ENCODE measurements at regions not wholly inside any gene's neighbourhood (a gene's known extent, or its start where the extent isn't known, plus 50 kb on each side); places are given as distances from the start of the nearest gene placed in this dataset.

DNA sequence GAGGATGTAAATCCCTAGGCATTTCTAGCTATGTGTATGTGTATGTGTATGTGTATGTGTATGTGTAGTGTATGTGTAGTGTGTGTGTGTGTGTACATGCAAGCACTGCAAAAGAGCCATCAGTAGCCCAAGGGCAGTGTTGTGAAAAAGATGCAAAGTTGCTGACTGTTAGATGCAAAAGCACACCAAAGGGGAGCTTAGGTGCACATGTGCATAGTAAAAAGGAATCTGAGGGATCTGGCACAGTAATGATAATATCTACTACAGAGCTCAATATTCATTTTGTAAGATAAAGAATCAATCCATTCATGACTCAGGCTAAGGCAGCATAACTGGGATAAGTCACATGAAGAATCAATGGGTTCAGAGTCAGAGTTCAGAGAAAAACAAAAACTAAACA is 80.2 kb downstream of the TMEM47 start:
- no peak overlapping the region for H3K4me2 ChIP-seq (ENCODE audit: low read depth, low read length, poor library complexity, severe bottlenecking)

DNA sequence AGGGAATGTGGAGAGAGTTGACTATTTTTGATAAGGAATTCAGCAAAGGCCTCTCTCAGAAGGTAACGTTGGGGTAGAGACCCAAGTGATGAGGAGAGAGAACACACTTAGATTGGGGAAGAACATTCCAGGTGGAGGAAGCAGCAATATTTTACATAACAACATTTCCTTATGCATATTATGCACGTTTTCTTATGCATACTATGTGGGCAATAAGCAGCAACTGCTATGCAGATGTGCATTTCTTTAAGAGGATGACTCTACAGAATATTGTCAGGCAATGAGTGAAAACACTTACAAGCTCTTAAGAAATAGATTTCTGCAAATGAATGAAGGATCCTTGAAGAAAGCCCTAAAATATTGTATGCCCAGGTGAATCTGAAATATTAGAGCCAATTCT is 91.1 kb downstream of the TMEM47 start:
- H3K4me2 ChIP-seq (ENCODE audit: low read depth, low read length, poor library complexity, severe bottlenecking), result no peak overlapping the region
- TF ChIP-seq, protein P1, sequence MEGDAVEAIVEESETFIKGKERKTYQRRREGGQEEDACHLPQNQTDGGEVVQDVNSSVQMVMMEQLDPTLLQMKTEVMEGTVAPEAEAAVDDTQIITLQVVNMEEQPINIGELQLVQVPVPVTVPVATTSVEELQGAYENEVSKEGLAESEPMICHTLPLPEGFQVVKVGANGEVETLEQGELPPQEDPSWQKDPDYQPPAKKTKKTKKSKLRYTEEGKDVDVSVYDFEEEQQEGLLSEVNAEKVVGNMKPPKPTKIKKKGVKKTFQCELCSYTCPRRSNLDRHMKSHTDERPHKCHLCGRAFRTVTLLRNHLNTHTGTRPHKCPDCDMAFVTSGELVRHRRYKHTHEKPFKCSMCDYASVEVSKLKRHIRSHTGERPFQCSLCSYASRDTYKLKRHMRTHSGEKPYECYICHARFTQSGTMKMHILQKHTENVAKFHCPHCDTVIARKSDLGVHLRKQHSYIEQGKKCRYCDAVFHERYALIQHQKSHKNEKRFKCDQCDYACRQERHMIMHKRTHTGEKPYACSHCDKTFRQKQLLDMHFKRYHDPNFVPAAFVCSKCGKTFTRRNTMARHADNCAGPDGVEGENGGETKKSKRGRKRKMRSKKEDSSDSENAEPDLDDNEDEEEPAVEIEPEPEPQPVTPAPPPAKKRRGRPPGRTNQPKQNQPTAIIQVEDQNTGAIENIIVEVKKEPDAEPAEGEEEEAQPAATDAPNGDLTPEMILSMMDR (conservative IDR thresholded peaks at IDR 0.05; ENCODE audit: low read length), result no peak
- no peak for TF ChIP-seq EZH2phosphoT487 (IDR thresholded peaks at IDR 0.05; ENCODE audit: borderline replicate concordance)

More for the DNA sequence above, 80.2 kb downstream of the TMEM47 start:
- Histone ChIP-seq H3K4me1 (ENCODE audit: insufficient read depth, low read length, poor library complexity, severe bottlenecking) (no peaks in the 10 kb centered on the region), H3F3A (ENCODE audit: low read depth) (no peaks in the 10 kb centered on the region), H4K20me1 (ENCODE audit: insufficient read depth, low read length, poor library complexity, severe bottlenecking) (no peaks in the 10 kb centered on the region), H3K4me3 (ENCODE audit: low read length, poor library complexity, severe bottlenecking) (no peak overlapping the region), H3K79me2 (ENCODE audit: insufficient read depth, low read length) (no peaks in the 10 kb centered on the region), H3K9ac (ENCODE audit: low read depth, low read length, poor library complexity, severe bottlenecking) (no peak overlapping the region), H2AFZ (ENCODE audit: low read length) (no peak overlapping the region), H3K27me3 (ENCODE audit: insufficient read depth, low read length, poor library complexity, severe bottlenecking) (no peaks in the 10 kb centered on the region), H3K9me2 (replicated peaks; ENCODE audit: low read depth, low read length) (no peaks in the 10 kb centered on the region), H3K9me3 (ENCODE audit: insufficient read depth, low read depth, low read length) (no peaks in the 10 kb centered on the region), H3K36me3 (ENCODE audit: insufficient read depth, low read length) (no peaks in the 10 kb centered on the region)
- no peak for TF ChIP-seq EZH2phosphoT487 (IDR thresholded peaks at IDR 0.05; ENCODE audit: borderline replicate concordance)
- TF ChIP-seq, protein P1 (conservative IDR thresholded peaks at IDR 0.05; ENCODE audit: low read length), result no peak

DNA sequence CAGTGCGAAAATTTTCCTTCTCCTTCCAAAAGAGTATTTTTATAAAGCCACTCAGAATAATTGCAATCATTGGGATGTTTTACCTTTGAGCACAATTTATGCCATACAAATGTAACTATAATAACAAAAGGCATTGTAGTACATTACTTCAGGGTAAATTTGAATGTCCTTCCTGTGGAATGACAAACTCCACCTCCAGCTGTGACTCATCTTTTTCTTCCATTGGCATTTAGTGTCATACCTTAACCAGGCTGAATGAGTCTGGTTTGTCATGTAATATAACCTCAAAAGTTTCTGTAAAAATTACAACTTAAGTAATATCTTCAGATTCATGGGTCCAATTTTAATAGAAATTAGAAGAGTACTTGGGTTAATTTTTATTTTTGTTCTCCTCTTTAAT is 93.3 kb downstream of the TMEM47 start:
- no peaks in the 10 kb centered on the region for H4K20me1 ChIP-seq (ENCODE audit: insufficient read depth, low read length, poor library complexity, severe bottlenecking)

More for the DNA sequence above, 91.1 kb downstream of the TMEM47 start:
- Histone ChIP-seq H3K79me2 (ENCODE audit: insufficient read depth, low read length) (no peaks in the 10 kb centered on the region), H3K4me3 (ENCODE audit: low read length, poor library complexity, severe bottlenecking) (no peak overlapping the region), H4K20me1 (ENCODE audit: insufficient read depth, low read length, poor library complexity, severe bottlenecking) (no peaks in the 10 kb centered on the region), H3K27me3 (ENCODE audit: insufficient read depth, low read length, poor library complexity, severe bottlenecking) (no peaks in the 10 kb centered on the region), H3K9ac (ENCODE audit: low read depth, low read length, poor library complexity, severe bottlenecking) (no peak overlapping the region), H3K9me3 (ENCODE audit: insufficient read depth, low read depth, low read length) (no peaks in the 10 kb centered on the region), H3K4me1 (ENCODE audit: insufficient read depth, low read length, poor library complexity, severe bottlenecking) (no peaks in the 10 kb centered on the region), H2AFZ (ENCODE audit: low read length) (no peak overlapping the region), H3K9me2 (replicated peaks; ENCODE audit: low read depth, low read length) (no peaks in the 10 kb centered on the region), H3K36me3 (ENCODE audit: insufficient read depth, low read length) (no peaks in the 10 kb centered on the region), H3F3A (ENCODE audit: low read depth) (no peaks in the 10 kb centered on the region)

More for the DNA sequence above, 93.3 kb downstream of the TMEM47 start:
- no peak overlapping the region for H3K4me3 ChIP-seq (ENCODE audit: low read length, poor library complexity, severe bottlenecking)
- no peaks in the 10 kb centered on the region for H3K27me3 ChIP-seq (ENCODE audit: insufficient read depth, low read length, poor library complexity, severe bottlenecking)
- H3K4me1 ChIP-seq (ENCODE audit: insufficient read depth, low read length, poor library complexity, severe bottlenecking), result no peaks in the 10 kb centered on the region
- H3K9me2 ChIP-seq (replicated peaks; ENCODE audit: low read depth, low read length), result no peaks in the 10 kb centered on the region
- no peak overlapping the region for H3K9ac ChIP-seq (ENCODE audit: low read depth, low read length, poor library complexity, severe bottlenecking)
- no peaks in the 10 kb centered on the region for H3K79me2 ChIP-seq (ENCODE audit: insufficient read depth, low read length)
- no peak overlapping the region for H3K4me2 ChIP-seq (ENCODE audit: low read depth, low read length, poor library complexity, severe bottlenecking)
- H3K9me3 ChIP-seq (ENCODE audit: insufficient read depth, low read depth, low read length), result no peaks in the 10 kb centered on the region
- H2AFZ ChIP-seq (ENCODE audit: low read length), result no peak overlapping the region
- no peaks in the 10 kb centered on the region for H3K36me3 ChIP-seq (ENCODE audit: insufficient read depth, low read length)
- H3F3A ChIP-seq (ENCODE audit: low read depth), result no peaks in the 10 kb centered on the region
- TF ChIP-seq, protein P1 (conservative IDR thresholded peaks at IDR 0.05; ENCODE audit: low read length), result no peak
- no peak for TF ChIP-seq EZH2phosphoT487 (IDR thresholded peaks at IDR 0.05; ENCODE audit: borderline replicate concordance)
